ENCODE measurements at regions not wholly inside any gene's neighbourhood (a gene's known extent, or its start where the extent isn't known, plus 50 kb on each side); places are given as distances from the start of the nearest gene placed in this dataset.

- Histone ChIP-seq H3K4me1 (ENCODE audit: control insufficient read depth in 2 of 2, insufficient read depth in 2 of 2, low read length in 1 of 2) (no peaks in the 10 kb centered on the region), H3K36me3 (ENCODE audit: control insufficient read depth in 2 of 2, insufficient read depth in 2 of 2, low read length in 1 of 2) (no peaks in the 10 kb centered on the region), H3K27ac (ENCODE audit: low read depth in 2 of 2, low read length in 1 of 2) (no peak overlapping the region), H3K4me3 (ENCODE audit: low read depth in 1 of 2, low read length in 2 of 2) (no peak overlapping the region), H3K9me3 (ENCODE audit: control insufficient read depth in 2 of 2, insufficient read depth in 1 of 2, low read depth in 1 of 2, low read length in 1 of 2) (no peaks in the 10 kb centered on the region), H3K27me3 (ENCODE audit: control insufficient read depth in 1 of 2, insufficient read depth in 2 of 2, low read length in 2 of 2) (no peaks in the 10 kb centered on the region)
These were observed 399.7 kb downstream of the MTX2 start for GRCh38 chr2:176668912-176669311.

DNA sequence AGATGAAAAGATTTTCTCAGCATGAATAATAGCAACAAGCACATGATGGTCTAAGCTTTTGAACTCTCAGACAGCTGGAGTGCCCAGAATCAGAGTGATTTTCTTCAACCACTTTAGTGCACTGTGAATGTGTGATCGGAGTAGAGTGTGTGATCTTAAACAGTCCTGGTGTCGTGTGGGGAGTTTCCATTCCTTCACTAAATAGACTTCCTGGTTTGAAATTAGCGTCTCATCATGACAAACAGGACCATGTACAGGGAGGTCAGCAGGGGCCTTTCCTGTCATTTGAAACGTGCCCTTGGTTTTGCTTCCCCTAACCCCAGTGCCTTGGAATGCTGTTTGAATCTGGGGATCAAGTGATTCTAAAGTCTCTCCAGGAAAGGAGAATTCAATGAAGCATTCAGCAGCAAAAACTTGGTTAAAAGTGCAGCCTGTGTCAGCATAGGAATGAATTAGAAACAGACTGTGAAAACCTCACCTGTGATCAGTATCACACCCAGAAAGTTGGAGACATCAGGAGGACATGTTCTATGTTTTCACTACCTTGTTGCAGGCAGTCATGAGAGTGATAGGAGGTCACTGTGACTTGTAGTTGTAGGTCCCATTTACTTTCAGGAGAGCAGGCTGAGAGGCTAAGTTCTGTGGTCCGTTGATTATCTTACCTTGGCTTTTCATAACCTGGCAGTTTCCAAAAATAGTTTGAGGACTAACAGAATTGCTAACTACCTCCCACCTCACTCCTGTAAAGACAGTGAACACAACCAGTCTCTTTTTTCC is 400.3 kb downstream of the MTX2 start:
- no peaks in the 10 kb centered on the region for H3K36me3 ChIP-seq (ENCODE audit: control insufficient read depth in 2 of 2, insufficient read depth in 2 of 2, low read length in 1 of 2)
- H3K4me1 ChIP-seq (ENCODE audit: control insufficient read depth in 2 of 2, insufficient read depth in 2 of 2, low read length in 1 of 2), result no peaks in the 10 kb centered on the region
- H3K27me3 ChIP-seq (ENCODE audit: control insufficient read depth in 1 of 2, insufficient read depth in 2 of 2, low read length in 2 of 2), result no peaks in the 10 kb centered on the region
- no peak overlapping the region for H3K4me3 ChIP-seq (ENCODE audit: low read depth in 1 of 2, low read length in 2 of 2)
- H3K9me3 ChIP-seq (ENCODE audit: control insufficient read depth in 2 of 2, insufficient read depth in 1 of 2, low read depth in 1 of 2, low read length in 1 of 2), result no peaks in the 10 kb centered on the region
- 40 to 58% methylated on average over 5 of the region's 5 CpGs for WGBS, 2 donors
- no peak overlapping the region for H3K27ac ChIP-seq (ENCODE audit: low read depth in 2 of 2, low read length in 1 of 2)

DNA sequence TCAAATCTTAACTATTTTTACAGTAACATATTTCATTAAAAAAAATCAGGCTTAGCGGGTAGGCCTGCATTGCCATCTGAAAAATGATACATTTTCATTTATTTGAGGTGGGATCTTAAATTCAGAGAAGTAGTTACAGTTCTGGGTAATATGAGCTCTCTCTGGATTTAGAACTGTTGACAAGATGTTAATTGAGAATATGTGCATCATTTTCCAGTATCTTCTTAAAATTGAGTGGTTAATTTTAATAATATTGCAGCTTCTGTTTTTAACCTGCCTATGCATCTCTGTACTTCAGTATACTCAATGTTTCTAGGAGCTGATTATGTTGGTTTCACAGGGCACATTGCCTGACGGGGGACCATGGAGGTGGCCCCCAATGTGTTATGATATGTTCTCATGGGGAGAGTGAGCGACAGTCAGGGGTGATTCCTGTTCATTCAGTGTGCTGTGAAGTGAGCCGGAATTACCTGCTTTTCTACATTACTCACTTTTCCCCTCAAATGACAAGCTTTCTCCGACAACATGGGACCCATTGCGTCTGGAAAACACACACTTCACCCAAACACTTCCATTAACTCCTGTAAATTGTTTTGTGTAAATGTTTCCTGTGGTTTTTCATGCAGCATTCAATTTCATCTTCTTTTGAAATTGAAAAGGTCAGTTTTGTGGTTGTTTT is 406.2 kb downstream of the MTX2 start:
- H3K27ac ChIP-seq (ENCODE audit: low read depth in 2 of 2, low read length in 1 of 2), result no peak overlapping the region
- no peaks in the 10 kb centered on the region for H3K9me3 ChIP-seq (ENCODE audit: control insufficient read depth in 2 of 2, insufficient read depth in 1 of 2, low read depth in 1 of 2, low read length in 1 of 2)
- H3K4me1 ChIP-seq (ENCODE audit: control insufficient read depth in 2 of 2, insufficient read depth in 2 of 2, low read length in 1 of 2), result no peaks in the 10 kb centered on the region
- H3K36me3 ChIP-seq (ENCODE audit: control insufficient read depth in 2 of 2, insufficient read depth in 2 of 2, low read length in 1 of 2), result no peaks in the 10 kb centered on the region
- no peaks in the 10 kb centered on the region for H3K27me3 ChIP-seq (ENCODE audit: control insufficient read depth in 1 of 2, insufficient read depth in 2 of 2, low read length in 2 of 2)
- 86 to 88% methylated on average over 6 of the region's 6 CpGs for WGBS, 2 donors
- no peak overlapping the region for H3K4me3 ChIP-seq (ENCODE audit: low read depth in 1 of 2, low read length in 2 of 2)

DNA sequence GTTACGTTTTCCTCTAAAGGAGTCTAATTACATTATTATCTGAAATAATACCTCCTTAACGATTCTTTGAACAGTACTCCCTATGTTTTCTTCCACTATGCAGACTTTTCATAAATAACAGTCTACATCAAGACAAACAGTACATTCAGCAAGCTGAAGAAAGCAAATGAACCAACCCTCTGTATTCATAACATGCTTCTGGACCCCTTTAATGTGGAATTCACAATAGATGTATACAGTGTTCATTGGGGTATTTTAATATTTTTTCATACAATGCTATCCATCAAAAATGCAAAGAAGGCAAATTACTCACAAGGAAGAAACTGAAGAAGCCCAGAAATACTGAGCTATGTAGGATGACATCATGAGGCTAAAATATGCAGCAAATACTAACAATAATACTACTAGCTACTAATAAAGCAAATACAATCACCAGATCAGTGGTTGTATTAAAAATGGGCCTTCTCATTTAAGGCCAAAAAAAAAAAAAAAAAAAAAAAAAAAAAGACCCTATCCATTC is 408.6 kb downstream of the MTX2 start:
- WGBS, 2 donors, result 76 to 82% methylated on average over 2 of the region's 2 CpGs
- no peaks in the 10 kb centered on the region for H3K36me3 ChIP-seq (ENCODE audit: control insufficient read depth in 2 of 2, insufficient read depth in 2 of 2, low read length in 1 of 2)
- H3K4me1 ChIP-seq (ENCODE audit: control insufficient read depth in 2 of 2, insufficient read depth in 2 of 2, low read length in 1 of 2), result no peaks in the 10 kb centered on the region
- H3K9me3 ChIP-seq (ENCODE audit: control insufficient read depth in 2 of 2, insufficient read depth in 1 of 2, low read depth in 1 of 2, low read length in 1 of 2), result no peaks in the 10 kb centered on the region
- H3K27ac ChIP-seq (ENCODE audit: low read depth in 2 of 2, low read length in 1 of 2), result no peak overlapping the region
- H3K4me3 ChIP-seq (ENCODE audit: low read depth in 1 of 2, low read length in 2 of 2), result no peak overlapping the region
- H3K27me3 ChIP-seq (ENCODE audit: control insufficient read depth in 1 of 2, insufficient read depth in 2 of 2, low read length in 2 of 2), result no peaks in the 10 kb centered on the region

DNA sequence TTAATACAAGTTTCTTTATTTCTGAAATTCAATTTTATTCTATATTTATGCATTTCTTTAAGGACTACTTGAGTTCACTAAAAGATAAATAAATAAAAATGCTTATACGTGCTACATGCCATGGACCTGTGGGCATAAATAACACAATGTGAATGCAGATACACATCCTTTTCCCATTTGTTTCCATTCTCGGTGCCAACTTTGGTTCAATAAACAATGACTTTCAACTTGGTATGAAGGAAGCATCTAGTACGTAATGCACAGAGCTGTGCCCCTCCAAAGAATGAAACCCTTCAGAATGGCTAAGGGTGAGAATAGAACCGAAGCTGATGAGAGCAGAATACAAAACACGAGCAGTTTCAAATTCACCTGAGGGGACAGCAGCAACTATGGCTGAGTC is 409.3 kb downstream of the MTX2 start:
- Histone ChIP-seq H3K9me3 (ENCODE audit: control insufficient read depth in 2 of 2, insufficient read depth in 1 of 2, low read depth in 1 of 2, low read length in 1 of 2) (no peaks in the 10 kb centered on the region), H3K4me3 (ENCODE audit: low read depth in 1 of 2, low read length in 2 of 2) (no peak overlapping the region), H3K27me3 (ENCODE audit: control insufficient read depth in 1 of 2, insufficient read depth in 2 of 2, low read length in 2 of 2) (no peaks in the 10 kb centered on the region), H3K36me3 (ENCODE audit: control insufficient read depth in 2 of 2, insufficient read depth in 2 of 2, low read length in 1 of 2) (no peaks in the 10 kb centered on the region), H3K4me1 (ENCODE audit: control insufficient read depth in 2 of 2, insufficient read depth in 2 of 2, low read length in 1 of 2) (no peaks in the 10 kb centered on the region), H3K27ac (ENCODE audit: low read depth in 2 of 2, low read length in 1 of 2) (no peak overlapping the region)
- 64 to 75% methylated on average over 5 of the region's 5 CpGs for WGBS, 2 donors

DNA sequence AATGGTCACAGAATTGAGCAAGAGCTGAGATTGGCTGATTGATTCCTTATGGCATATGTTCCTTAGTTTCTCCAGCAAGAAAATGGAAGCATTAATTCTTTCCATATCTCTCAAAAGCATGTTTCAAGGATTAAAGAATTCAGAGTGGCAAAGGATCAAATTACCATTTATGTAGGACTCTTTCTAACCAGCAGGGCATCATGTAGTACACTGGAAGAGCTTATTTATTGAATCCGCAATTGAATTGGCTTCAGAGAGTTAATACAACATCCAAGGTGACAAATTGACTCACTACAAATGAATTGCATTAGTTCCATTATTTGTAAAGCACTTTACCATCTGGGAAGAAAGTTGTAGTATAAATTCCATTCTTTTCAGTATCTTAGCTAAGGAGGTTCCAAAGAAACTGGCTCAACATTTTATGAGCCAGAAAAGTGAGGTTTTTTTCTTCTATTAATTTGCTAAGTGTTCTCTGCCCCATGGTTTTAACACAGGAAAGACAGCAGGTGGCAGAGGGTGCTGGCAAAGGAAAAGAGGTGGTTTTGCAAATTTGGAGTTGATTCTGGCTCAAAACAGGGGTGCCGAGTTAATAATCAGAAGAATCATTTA is 409.9 kb downstream of the MTX2 start:
- no peaks in the 10 kb centered on the region for H3K36me3 ChIP-seq (ENCODE audit: control insufficient read depth in 2 of 2, insufficient read depth in 2 of 2, low read length in 1 of 2)
- WGBS, 2 donors, result 67 to 77% methylated on average over 2 of the region's 2 CpGs
- no peak overlapping the region for H3K4me3 ChIP-seq (ENCODE audit: low read depth in 1 of 2, low read length in 2 of 2)
- H3K27ac ChIP-seq (ENCODE audit: low read depth in 2 of 2, low read length in 1 of 2), result no peak overlapping the region
- no peaks in the 10 kb centered on the region for H3K4me1 ChIP-seq (ENCODE audit: control insufficient read depth in 2 of 2, insufficient read depth in 2 of 2, low read length in 1 of 2)
- no peaks in the 10 kb centered on the region for H3K9me3 ChIP-seq (ENCODE audit: control insufficient read depth in 2 of 2, insufficient read depth in 1 of 2, low read depth in 1 of 2, low read length in 1 of 2)
- H3K27me3 ChIP-seq (ENCODE audit: control insufficient read depth in 1 of 2, insufficient read depth in 2 of 2, low read length in 2 of 2), result no peaks in the 10 kb centered on the region

GRCh38 chr2:176680916-176681516 is 411.8 kb downstream of the MTX2 start:
- 70 to 93% methylated on average over 1 of the region's 1 CpG for WGBS, 2 donors

GRCh38 chr2:176681584-176682115 is 412.4 kb downstream of the MTX2 start:
- no peak overlapping the region for H3K4me3 ChIP-seq (ENCODE audit: low read depth in 1 of 2, low read length in 2 of 2)
- H3K4me1 ChIP-seq (ENCODE audit: control insufficient read depth in 2 of 2, insufficient read depth in 2 of 2, low read length in 1 of 2), result no peaks in the 10 kb centered on the region
- peaks cover 0 to 5% of the 10 kb centered on the region in 2 donors for H3K27me3 ChIP-seq (ENCODE audit: control insufficient read depth in 1 of 2, insufficient read depth in 2 of 2, low read length in 2 of 2)
- H3K36me3 ChIP-seq (ENCODE audit: control insufficient read depth in 2 of 2, insufficient read depth in 2 of 2, low read length in 1 of 2), result no peaks in the 10 kb centered on the region
- WGBS, 2 donors, result 50 to 64% methylated on average over 1 of the region's 1 CpG
- no peaks in the 10 kb centered on the region for H3K9me3 ChIP-seq (ENCODE audit: control insufficient read depth in 2 of 2, insufficient read depth in 1 of 2, low read depth in 1 of 2, low read length in 1 of 2)
- no peak overlapping the region for H3K27ac ChIP-seq (ENCODE audit: low read depth in 2 of 2, low read length in 1 of 2)

More at GRCh38 chr2:176680916-176681516, 411.8 kb downstream of the MTX2 start:
- Histone ChIP-seq H3K4me1 (ENCODE audit: control insufficient read depth in 2 of 2, insufficient read depth in 2 of 2, low read length in 1 of 2) (no peaks in the 10 kb centered on the region), H3K4me3 (ENCODE audit: low read depth in 1 of 2, low read length in 2 of 2) (no peak overlapping the region), H3K27me3 (ENCODE audit: control insufficient read depth in 1 of 2, insufficient read depth in 2 of 2, low read length in 2 of 2) (peaks cover 0 to 5% of the 10 kb centered on the region in 2 donors), H3K27ac (ENCODE audit: low read depth in 2 of 2, low read length in 1 of 2) (no peak overlapping the region), H3K36me3 (ENCODE audit: control insufficient read depth in 2 of 2, insufficient read depth in 2 of 2, low read length in 1 of 2) (no peaks in the 10 kb centered on the region), H3K9me3 (ENCODE audit: control insufficient read depth in 2 of 2, insufficient read depth in 1 of 2, low read depth in 1 of 2, low read length in 1 of 2) (no peaks in the 10 kb centered on the region)

GRCh38 chr2:176682278-176682677 is 413.0 kb downstream of the MTX2 start:
- H3K27me3 ChIP-seq (ENCODE audit: control insufficient read depth in 1 of 2, insufficient read depth in 2 of 2, low read length in 2 of 2), result peaks cover 0 to 5% of the 10 kb centered on the region in 2 donors
- WGBS, 2 donors, result 33 to 45% methylated on average over 3 of the region's 3 CpGs
- no peaks in the 10 kb centered on the region for H3K36me3 ChIP-seq (ENCODE audit: control insufficient read depth in 2 of 2, insufficient read depth in 2 of 2, low read length in 1 of 2)
- H3K9me3 ChIP-seq (ENCODE audit: control insufficient read depth in 2 of 2, insufficient read depth in 1 of 2, low read depth in 1 of 2, low read length in 1 of 2), result no peaks in the 10 kb centered on the region
- H3K27ac ChIP-seq (ENCODE audit: low read depth in 2 of 2, low read length in 1 of 2), result no peak overlapping the region
- H3K4me3 ChIP-seq (ENCODE audit: low read depth in 1 of 2, low read length in 2 of 2), result no peak overlapping the region
- no peaks in the 10 kb centered on the region for H3K4me1 ChIP-seq (ENCODE audit: control insufficient read depth in 2 of 2, insufficient read depth in 2 of 2, low read length in 1 of 2)
